HG03025 (cell line): ENCODE measurements at regions not wholly inside any gene's neighbourhood (a gene's known extent, or its start where the extent isn't known, plus 50 kb on each side); places are given as distances from the start of the nearest gene placed in this dataset.
"Not testable (repeated sequence)": the region's sequence is repeated elsewhere in the genome, so short reads cannot be mapped to it uniquely, and the experiment has no call there.

Experiments
- ATAC-seq: cut with Tn5 transposase; IDR thresholded peaks from one replicate; pipeline ENCODE4 v1.9.1; 2021; ENCODE audit warnings: mild to moderate bottlenecking, moderate library complexity; ENCODE audit not compliant: unreplicated experiment, low FRiP score

DNA sequence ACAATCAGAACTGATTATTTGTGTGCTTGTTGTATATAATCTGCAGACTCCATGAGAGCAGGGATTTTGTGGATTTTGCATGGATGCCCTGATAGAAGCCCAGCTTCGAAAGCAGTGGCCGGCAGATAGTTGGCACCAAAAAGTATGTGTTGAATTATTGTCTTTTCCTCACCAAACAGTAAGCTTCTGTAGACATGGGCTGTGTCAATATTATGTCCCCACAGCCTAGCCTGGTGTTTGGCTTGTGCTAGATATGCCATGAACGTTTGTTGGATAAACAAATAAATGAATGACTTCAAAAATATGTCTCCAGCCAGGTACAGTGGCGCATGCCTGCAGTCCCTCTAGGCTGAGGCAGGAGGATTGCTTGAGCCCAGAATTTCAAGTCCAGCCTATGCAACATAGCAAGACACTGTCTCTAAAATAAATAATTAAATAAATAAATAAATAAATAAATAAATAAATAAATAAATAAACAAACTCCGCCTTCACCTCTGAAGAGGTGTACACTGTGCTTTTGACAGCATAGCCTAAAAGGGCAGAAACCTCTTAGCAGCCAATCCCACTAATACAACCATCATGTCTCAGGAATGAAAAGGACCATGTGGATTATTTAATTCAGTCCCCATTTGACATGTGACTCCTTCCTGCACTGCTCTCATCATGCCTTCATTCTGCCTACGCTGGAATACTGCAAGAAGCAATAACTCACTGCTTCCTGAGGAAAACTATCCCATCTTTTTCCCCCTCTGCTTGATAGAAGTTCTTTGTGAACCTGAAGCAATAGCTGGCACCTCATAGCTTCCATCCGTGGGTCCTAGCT, 335.2 kb downstream of the FBXW7 start:
- ATAC-seq = no peak

DNA sequence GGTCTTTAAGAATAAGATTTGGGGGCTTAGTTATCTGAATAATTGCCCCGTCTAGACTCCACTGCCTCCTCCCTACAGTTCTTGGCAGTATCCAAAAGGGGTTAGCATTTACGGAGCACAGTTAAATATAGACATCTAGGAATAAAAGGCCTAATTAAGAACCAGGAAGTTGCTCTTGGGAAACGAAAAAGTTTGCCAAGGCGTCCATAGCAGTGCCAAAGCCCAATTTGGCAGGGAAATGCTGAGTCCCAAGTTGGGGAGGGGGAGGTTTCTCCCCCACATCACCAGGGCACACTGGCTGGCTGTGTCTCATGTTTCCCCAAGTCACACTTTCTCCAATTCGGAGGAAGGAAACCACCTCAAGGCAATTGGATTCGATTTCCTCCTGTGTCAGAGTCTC, 338.7 kb downstream of the FBXW7 start:
- ATAC-seq = no peak

DNA sequence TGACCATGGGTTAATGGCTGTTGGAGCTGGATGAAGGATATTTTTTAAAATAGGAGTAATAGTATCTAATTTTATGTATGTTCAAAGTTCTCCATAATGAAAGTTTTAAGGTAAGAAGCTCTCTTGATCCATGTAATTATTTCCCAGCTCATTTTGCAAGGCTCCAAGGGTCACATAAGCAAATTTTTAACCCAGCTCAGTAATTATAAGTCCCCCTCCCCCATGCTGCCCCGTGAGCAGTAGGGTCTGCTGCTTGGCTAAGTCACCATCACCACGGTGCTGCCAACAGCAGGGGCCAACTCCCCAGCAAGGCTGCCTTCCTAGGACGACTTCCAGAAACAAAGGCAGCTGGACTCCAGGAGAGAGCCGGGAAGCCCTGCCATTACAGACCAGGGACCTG, 340.0 kb downstream of the FBXW7 start:
- ATAC-seq = no peak

DNA sequence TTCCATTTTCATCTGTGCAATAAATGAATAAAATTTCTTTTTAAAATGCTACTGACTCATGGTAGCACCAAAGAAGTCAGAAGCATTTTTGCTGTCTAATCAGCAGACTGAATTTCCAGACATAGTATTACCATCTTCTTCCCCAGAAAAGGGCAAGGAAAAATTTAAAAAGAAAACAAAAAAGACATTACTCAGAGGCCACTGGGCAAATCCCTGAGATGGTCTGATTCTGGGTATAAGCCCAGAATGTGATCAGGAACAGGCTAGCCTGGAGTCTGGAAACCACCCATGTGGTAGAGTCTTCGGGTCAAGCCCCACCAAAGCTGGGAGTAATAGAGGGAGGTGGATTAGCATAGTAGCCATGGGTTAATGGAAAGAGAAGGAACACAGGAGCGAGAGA, 342.8 kb downstream of the FBXW7 start:
- ATAC-seq = no peak

DNA sequence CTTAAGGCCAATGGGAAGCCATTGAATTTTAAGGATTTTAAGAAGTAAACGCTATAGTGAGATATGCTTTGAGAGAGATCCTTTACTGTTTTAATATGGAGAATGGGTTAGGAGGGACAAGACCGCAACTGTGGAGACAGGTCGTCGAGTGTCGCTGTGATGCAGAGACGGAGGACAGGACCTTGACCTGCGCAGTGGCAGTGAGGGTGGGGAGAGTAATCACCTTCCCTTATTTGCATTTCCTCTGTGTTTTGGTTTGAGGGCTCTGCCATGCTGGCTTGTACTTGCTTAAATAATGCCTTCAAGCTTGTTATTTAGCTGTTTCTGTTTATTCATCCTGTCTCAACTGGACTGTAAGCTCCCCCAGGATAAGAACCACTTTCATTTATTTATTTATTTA, 345.0 kb downstream of the FBXW7 start:
- no peak for ATAC-seq

DNA sequence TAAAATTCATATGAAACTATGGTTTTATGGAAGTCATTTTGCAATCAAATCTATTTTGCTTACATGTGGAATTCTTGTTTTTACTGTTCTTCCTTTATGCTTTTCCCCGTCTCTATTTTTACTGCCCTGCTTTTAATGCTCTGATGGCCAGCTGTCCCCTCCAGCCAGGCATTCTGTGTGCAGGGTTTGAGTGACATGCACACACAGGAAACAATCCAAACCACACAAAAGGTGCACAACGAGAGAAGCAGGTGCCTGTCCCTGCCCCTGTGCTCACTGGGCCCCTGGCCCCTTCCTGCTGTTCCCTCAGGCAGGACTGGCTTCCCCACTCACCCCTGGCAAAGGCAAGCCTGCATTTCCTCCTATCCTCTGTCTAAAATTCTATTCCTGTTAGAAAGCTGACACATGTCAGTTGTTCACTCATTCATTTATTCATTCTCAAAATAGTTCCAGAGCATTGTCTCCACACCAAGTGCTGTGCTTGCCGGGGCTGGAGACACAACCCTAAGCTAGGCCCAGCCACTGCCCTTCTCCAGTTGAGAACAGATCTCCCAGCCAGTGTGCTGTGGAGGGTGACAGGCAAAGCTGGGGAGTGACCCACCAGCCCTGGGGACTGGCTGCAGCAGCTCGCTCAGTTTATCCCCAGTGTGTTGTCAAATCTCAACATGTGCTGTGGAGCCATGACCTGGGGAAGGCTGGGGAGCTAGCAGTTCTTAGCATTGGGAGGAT, 346.3 kb downstream of the FBXW7 start:
- ATAC-seq = peak; percentile 58

DNA sequence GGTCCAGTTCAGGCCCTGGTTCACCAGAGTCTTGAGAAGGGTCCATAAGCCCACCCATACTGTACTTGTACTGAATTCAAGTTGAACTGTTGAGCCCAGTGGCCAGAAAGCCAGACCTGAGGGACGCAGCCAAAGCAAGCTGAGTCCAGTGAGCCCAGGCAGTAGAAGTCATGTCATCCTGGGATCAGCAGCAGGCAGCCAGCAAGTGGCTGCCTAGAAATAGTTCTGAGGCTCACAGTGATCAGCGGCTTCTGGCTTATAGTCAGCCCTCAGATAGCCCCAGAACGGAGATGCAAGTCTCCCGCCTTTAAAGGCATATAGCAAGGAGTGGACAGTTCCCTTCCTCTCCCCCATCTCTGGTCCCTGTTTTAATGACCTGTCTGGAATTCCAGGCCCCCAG, 347.1 kb downstream of the FBXW7 start:
- no peak for ATAC-seq

DNA sequence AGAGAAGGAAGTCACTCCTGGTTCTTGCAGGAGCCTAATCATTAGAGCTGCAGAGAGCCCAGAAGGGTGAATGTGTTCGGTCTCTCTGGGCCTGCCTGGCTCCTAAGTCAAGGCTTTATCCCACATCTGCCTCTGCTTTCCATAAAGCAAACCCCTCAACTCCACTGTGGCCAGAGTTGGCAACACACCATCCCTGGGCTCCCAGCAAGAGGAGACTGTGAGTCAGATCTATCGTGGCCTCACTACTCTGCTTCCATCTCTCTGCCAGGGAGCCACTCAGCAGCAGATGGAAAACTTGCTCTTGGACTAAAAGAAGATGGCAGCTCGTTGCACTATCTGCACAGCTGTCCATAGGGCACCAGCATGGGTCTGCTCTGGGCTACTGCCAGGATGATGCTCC, 348.2 kb downstream of the FBXW7 start:
- ATAC-seq = no peak

DNA sequence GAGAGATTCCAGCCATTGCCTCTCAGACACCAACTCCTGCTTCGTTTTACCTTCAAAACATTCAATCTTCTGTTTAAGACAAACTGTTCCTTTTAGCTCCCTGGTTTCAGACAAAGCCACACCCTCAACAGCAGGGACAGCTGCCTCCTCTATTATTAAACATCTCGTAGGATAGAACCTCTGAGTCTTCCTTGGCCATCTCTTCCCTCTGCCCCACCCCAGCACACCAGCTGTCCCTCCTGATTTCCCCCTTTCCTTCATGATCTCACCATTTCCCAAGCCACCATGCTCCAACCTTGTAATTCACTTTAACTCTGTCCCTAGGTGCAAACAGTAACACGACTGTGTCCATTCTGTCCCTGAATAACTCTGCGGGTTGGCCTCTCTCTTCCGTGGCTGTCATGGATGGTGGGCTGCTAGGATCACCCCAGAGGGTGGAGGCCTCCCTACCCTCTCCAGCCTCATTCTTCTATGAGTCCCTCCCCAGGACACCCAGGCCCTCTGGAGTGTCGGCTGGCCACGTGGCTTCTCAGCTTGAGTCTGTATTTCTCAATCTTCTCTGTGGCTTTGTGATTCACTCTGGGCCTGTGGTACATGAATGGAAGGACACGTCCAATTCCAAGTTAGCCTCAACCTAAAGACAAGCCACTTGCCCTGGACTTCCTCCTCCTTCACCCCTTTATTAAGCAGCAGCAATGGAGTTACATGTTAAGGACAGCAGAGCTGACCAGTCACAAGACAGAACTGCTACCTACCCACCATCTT, 349.9 kb downstream of the FBXW7 start:
- ATAC-seq = no peak

DNA sequence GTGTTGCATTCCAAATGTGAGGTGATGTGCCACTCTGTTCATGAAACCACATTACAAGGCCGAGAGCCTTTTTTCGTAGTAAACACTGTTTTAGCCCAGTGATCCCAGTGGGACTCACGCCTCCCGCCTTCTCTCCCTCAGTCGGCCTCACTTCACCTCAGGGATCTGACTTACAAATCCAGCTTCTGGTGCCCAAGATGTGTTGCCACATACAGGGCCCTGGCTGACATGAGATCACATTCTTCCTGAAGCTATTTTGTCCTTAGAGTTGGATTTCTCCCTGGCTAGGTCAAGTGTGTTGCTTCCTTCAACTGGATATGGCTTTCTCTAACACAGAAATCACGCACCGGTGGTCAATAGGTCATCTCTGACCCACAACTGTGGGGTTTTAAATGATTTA, 354.7 kb downstream of the FBXW7 start:
- ATAC-seq = no peak

DNA sequence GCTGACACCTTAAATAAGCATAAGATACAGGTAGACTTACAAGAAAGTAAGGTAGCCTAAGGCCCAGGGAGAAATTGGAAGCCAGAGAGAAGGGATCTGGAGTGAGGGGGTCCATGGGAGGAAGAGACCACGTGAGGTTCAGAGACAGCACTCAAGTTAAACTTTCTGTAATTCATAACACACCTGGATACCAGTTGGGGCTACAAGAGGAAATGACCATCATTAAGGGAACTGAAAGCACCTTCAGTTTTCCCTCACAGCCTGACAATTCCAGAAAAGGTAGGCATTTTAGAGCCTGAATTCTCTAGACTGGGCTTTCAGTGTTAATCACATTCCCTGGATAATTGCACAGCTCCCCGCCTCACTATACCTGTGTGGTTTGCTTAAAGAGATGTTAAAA, 355.5 kb downstream of the FBXW7 start:
- no peak for ATAC-seq

DNA sequence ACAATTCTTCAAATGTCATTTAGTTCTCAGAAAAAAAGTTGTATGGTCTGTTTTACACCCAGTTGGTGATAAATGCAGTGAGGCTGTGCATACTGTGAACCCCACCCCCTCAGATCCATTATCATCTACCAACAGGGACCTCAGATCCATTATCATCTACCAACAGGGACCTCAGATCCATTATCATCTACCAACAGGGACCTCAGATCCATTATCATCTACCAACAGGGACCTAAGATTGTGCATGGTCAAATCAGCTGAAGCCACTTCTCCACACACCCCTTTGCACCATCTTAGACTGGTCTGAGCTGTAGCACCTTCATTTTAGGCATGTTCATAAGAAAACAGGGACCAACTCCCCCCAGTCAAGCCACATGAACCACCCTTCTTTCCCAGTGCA, 358.4 kb downstream of the FBXW7 start:
- ATAC-seq = not testable (repeated sequence)

DNA sequence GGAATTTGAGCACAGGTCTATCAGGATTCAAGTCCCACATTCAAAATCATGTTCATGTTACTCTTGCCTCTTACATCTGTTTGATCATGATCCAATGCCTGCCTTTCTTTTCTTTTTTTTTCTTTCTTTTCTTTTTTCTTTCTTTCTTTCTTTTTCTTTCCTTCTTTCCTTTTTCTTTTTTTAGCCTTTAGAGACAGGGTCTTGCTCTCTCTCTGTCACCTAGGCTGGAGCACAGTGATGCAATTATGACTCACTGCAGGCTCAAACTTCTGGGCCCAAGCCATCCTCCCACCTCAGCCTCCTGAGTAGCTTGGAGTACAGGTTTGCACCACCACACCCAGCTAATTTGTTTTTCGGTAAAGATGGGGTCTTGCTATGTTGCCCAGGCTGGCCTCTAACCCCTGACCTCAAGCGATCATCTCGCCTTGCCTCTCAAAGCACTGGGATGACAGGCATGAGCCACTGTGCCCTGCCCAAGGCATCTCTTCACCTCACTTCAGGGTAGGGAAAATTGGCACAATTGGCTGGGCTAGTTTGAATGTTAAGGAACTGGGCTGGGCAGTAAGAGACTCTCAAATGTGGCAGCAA, 359.2 kb downstream of the FBXW7 start:
- no peak for ATAC-seq

DNA sequence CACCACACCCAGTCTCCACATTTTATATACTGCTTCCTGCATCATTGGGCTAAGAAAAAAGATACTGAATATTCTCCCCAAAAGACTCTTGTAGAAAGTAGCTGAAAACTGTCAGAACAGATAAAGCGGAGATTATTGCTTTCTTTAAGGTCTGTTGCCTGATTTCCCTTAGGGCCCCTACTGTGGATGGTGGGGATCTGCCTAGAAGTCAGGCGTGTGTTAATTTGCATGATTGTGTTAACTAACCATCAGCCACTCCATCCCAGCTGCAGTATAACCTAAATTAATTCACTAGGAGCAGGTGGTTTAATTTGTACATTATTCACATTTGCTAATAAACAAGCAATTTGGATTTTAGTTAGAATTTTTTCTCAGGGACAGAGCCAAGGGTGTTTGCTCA, 360.3 kb downstream of the FBXW7 start:
- no peak for ATAC-seq

DNA sequence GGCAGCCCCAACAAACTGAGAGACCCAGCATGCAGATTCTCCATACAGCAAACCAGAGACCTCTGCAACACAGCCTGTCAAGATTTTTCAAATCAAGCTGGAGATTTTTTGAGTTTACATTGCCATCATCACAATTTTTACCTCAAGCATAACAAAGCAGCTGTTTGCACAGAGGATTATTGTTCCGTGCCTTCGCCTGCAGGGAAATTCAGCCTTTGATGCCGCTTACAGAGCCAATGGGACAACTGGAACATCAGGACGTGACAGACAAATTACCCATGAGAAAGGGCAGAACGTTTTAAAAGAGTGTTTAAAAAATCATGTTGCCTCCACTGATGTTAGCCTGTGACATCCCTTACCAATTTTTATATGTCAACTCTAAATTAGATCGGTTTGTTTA, 363.7 kb downstream of the FBXW7 start:
- ATAC-seq = no peak

DNA sequence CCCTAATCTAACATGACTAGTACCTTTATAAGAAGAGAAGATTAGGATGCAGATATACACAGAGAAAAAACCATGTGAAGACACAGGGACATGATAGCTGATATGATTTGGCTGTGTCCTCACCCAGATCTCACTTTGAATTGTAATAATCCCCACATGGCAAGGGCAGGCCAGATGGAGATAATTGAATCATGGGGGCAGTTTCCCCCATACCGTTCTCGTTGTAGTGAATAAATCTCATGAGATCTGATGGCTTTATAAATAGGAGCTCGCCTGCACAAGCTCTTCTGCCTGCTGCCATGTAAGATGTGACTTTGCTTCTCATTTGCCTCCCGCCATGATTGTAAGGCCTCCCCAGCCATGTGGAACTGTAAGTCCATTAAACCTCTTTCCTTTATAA, 364.3 kb downstream of the FBXW7 start:
- ATAC-seq = no peak

DNA sequence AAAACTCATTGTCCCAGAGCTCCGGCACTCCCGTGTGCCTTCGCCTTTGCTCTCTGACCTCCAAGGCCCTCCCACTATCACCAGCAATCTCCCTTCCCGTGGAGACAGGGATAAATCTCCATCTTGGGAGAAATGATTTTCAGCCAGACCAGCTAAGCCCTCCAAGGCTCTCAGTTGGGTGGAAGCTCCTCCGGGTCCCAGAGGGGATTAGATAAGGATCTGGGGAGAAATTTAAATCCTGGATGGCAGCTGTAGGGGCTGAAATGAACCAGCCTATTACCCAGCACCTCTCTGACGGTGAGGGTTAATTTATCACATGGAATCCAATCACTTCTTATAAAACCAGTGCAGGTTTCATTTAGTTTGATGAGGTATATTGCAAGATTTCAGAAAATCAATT, 366.2 kb downstream of the FBXW7 start:
- ATAC-seq = no peak

DNA sequence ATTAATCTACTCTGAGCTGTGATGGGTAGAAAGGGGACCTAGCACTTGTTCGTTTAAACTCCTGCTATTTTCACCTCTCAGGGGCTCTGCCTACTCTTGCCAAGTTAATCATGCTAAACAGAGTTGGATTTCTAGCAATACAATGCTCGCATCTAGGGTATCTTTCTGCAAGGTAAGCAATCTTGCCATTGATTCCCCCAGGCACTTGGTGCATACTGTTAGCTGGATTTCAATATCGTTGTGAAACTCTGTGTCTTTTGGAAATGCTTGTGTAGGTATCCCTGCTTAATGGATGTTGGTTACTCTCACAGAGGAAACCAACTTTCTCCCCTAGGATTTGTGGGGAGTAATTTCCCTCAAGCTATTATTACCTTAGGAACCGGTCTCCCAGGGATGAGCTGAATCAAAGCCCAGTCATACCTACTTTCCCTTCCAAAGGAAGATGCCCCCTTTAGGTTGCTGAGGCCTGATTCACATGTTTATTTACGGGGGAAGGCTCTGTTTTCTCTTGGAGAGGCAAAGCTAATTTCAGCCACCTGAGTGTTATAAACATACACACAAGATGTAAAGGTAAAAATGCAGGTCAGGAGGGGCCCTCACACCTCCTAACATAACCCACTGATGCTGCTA, 366.8 kb downstream of the FBXW7 start:
- ATAC-seq = no peak

DNA sequence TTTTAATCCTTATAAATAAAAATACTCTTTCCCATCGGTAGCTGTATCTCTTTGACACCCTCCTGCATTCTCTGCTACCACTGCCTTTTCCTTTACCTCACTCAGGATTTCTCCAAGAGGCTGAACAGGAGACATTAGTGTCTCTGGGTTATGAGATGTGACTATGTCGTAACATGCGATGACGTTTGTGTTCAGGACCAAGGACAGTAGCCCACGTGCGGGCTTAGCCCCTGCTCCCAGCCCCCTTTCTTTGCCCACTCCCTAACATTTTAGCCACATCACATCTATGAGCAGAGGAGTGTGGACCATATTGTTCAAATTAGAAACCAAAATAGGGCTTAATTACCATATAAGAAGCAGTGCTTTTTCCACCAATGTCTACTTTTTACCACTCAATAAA, 369.3 kb downstream of the FBXW7 start:
- ATAC-seq = no peak

DNA sequence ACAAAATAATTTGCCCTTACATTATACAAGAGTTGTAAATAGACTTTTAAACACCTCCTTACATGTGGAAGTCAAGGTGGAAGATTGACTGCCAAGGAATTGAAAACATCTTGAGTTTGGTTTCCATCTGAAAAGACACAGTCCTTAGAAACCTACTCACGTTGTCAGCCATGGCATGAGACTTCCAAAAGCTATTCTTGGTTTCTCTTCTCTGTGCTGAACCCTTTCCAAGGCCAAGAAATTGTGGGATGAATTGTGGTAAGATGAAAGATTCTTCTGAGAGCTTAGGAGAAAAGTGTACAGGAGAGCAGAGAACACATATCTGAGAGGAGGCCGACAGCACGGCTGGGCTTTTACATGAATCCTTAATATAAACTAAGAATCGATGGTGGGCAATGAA, 370.0 kb downstream of the FBXW7 start:
- ATAC-seq = no peak

DNA sequence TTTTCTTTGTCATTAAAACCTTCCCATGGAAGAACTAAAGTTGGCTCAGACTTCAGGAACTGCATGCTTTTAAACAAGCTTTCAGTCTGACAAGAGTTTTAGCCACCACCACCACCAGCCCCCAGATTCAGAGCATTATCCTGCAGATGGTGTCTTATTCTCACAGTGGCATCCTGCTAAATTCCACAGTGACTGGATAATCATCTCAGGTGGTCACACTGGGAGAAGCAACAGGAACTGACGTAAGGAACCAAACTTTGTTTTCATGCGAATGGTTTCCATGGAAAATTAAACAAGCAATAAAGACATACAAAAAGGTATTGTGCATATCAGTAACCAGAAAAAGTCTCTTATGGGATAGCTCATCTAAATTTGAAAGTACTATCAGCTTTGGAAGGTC, 370.7 kb downstream of the FBXW7 start:
- no peak for ATAC-seq
